Breast epithelium (tissue), 3 donors: ENCODE measurements at regions not wholly inside any gene's neighbourhood (a gene's known extent, or its start where the extent isn't known, plus 50 kb on each side); places are given as distances from the start of the nearest gene placed in this dataset.

Experiments
- POLR2A ChIP-seq: fragments of 450-650 bp; IDR thresholded peaks from one replicate; pipeline ENCODE4 v1.6.1; 2016; ENCODE audit warnings: antibody characterized with exemption, mild to moderate bottlenecking, moderate library complexity
- POLR2AphosphoS5 ChIP-seq, 3 donors: sonication (generic); formaldehyde crosslinking; IDR thresholded peaks; one replicate each; pipeline ENCODE4 v1.6.1; 2017; ENCODE audit warnings: antibody characterized with exemption in 3 of 3
- TF ChIP-seq, protein P1 (sequence below), 3 donors: fragments of 450-650 bp; IDR thresholded peaks; one replicate each; pipeline ENCODE4 v1.5.1; 2016 to 2017; ENCODE audit warnings: antibody characterized with exemption in 3 of 3, mild to moderate bottlenecking in 3 of 3, moderate library complexity in 3 of 3

DNA sequence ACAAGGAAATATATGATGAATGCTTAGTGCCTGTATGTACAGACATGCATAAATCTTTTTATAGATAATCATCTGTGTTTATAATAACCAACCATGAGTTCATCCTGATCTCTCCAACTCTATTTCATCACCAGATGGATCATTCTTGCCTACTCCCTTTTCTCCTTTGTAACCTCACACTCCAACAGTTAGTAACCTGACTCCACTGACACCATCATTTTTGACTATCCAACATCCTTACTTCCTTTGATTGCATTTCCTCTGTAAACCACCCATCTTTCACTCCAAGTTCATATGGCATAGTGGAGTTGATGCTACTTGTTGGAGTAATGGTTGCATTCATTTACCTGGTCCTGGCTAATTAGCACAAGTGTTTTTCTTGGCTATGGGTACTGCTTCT, 170.6 kb downstream of the ZNF330 start:
- TF ChIP-seq, protein P1, sequence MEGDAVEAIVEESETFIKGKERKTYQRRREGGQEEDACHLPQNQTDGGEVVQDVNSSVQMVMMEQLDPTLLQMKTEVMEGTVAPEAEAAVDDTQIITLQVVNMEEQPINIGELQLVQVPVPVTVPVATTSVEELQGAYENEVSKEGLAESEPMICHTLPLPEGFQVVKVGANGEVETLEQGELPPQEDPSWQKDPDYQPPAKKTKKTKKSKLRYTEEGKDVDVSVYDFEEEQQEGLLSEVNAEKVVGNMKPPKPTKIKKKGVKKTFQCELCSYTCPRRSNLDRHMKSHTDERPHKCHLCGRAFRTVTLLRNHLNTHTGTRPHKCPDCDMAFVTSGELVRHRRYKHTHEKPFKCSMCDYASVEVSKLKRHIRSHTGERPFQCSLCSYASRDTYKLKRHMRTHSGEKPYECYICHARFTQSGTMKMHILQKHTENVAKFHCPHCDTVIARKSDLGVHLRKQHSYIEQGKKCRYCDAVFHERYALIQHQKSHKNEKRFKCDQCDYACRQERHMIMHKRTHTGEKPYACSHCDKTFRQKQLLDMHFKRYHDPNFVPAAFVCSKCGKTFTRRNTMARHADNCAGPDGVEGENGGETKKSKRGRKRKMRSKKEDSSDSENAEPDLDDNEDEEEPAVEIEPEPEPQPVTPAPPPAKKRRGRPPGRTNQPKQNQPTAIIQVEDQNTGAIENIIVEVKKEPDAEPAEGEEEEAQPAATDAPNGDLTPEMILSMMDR (IDR thresholded peaks at IDR 0.05) = no peak
- TF ChIP-seq POLR2A (no peak), POLR2AphosphoS5 (IDR thresholded peaks at IDR 0.05) (no peak)
